ENCODE measurements at regions not wholly inside any gene's neighbourhood (a gene's known extent, or its start where the extent isn't known, plus 50 kb on each side); places are given as distances from the start of the nearest gene placed in this dataset.
"Not testable (repeated sequence)": the region's sequence is repeated elsewhere in the genome, so short reads cannot be mapped to it uniquely, and the experiment has no call there.

- TF ChIP-seq CTCF (conservative IDR thresholded peaks at IDR 0.05); ZFX (IDR thresholded peaks at IDR 0.05): not testable (repeated sequence)
Measured at GRCh38 chr20:52029129-52029528, 162.4 kb downstream of the ZFP64 start.

Measured in C4-2B (cell line).